GM23338 (cell line): ENCODE measurements at regions not wholly inside any gene's neighbourhood (a gene's known extent, or its start where the extent isn't known, plus 50 kb on each side); places are given as distances from the start of the nearest gene placed in this dataset.

ENCODE experiments used
- ATAC-seq: fragments of 200-7000 bp; cut with Tn5 transposase; 3 replicates; pipeline ENCODE4 v1.9.1; 2020
- DNase-seq: peaks from one replicate; pipeline ENCODE4 v3.0.0-alpha.2; 2015; ENCODE audit warnings: low spot score
- H2AFZ ChIP-seq: fragments of 200-600 bp; sonication (generic); 2 replicates; pipeline ENCODE4 v1.8.0; 2016; ENCODE audit warnings: antibody characterized with exemption, mild to moderate bottlenecking, moderate library complexity
- H3F3A ChIP-seq: fragments of 200-600 bp; sonication (generic); replicated peaks from 2 replicates; pipeline ENCODE4 v1.8.0; 2017; ENCODE audit warnings: antibody characterized with exemption, mixed run types, low read depth
- H3K27ac ChIP-seq: fragments of 200-600 bp; sonication (generic); 2 replicates; pipeline ENCODE4 v1.6.1; 2016; ENCODE audit warnings: low read depth
- H3K27me3 ChIP-seq: fragments of 200-600 bp; sonication (generic); 2 replicates; pipeline ENCODE4 v1.8.0; 2016; ENCODE audit warnings: mild to moderate bottlenecking, mixed run types, moderate library complexity; ENCODE audit not compliant: insufficient read depth
- H3K36me3 ChIP-seq: fragments of 200-600 bp; sonication (generic); 2 replicates; pipeline ENCODE4 v1.8.0; 2016; ENCODE audit warnings: mild to moderate bottlenecking; ENCODE audit not compliant: insufficient read depth
- H3K4me1 ChIP-seq: fragments of 200-600 bp; sonication (generic); 2 replicates; pipeline ENCODE4 v1.8.0; 2016; ENCODE audit warnings: mild to moderate bottlenecking, moderate library complexity; ENCODE audit not compliant: insufficient read depth
- H3K4me2 ChIP-seq: fragments of 200-600 bp; sonication (generic); 2 replicates; pipeline ENCODE4 v1.7.1; 2017; ENCODE audit warnings: mixed run types
- H3K4me3 ChIP-seq: fragments of 200-600 bp; sonication (generic); 2 replicates; pipeline ENCODE4 v1.6.1; 2016; ENCODE audit warnings: mixed run types
- H3K79me2 ChIP-seq: fragments of 200-600 bp; sonication (generic); replicated peaks from 2 replicates; pipeline ENCODE4 v1.8.0; 2017; ENCODE audit warnings: mild to moderate bottlenecking; ENCODE audit not compliant: insufficient read depth
- H3K9me2 ChIP-seq: fragments of 200-600 bp; sonication (generic); 2 replicates; pipeline ENCODE4 v1.8.0; 2017; ENCODE audit not compliant: insufficient read depth
- H4K20me1 ChIP-seq: fragments of 200-600 bp; sonication (generic); replicated peaks from 2 replicates; pipeline ENCODE4 v1.8.0; 2017; ENCODE audit warnings: mild to moderate bottlenecking; ENCODE audit not compliant: insufficient read depth
- H3K27ac Mint-ChIP-seq: 2 replicates; pipeline ENCODE4 v1.8.0; 2020; ENCODE audit warnings: inconsistent platforms, mild to moderate bottlenecking, moderate library complexity, mixed read lengths
- H3K27me3 Mint-ChIP-seq: 3 replicates; pipeline ENCODE4 v1.8.0; 2022; ENCODE audit warnings: low read depth, mild to moderate bottlenecking, moderate library complexity, mixed read lengths, inconsistent platforms; ENCODE audit not compliant: insufficient read depth, poor library complexity
- H3K36me3 Mint-ChIP-seq: 3 replicates; pipeline ENCODE4 v1.8.0; 2021; ENCODE audit warnings: low read depth, mild to moderate bottlenecking, inconsistent platforms, moderate library complexity, mixed read lengths
- H3K4me1 Mint-ChIP-seq: 3 replicates; pipeline ENCODE4 v1.8.0; 2020; ENCODE audit warnings: mild to moderate bottlenecking, inconsistent platforms, mixed read lengths
- H3K4me3 Mint-ChIP-seq: 3 replicates; pipeline ENCODE4 v1.8.0; 2021; ENCODE audit warnings: moderate library complexity, mild to moderate bottlenecking, inconsistent platforms, mixed read lengths
- H3K9me3 Mint-ChIP-seq: 3 replicates; pipeline ENCODE4 v1.8.0; 2020; ENCODE audit warnings: moderate library complexity, mild to moderate bottlenecking, inconsistent platforms, mixed read lengths
- CREB1 ChIP-seq: fragments of 250-450 bp; sonication (Bioruptor Pico); IDR thresholded peaks from 2 replicates; pipeline ENCODE4 v1.5.0; 2020; ENCODE audit warnings: low read depth, mild to moderate bottlenecking, moderate library complexity
- EZH2 ChIP-seq: fragments of 200-600 bp; sonication (generic); IDR thresholded peaks from one replicate; pipeline ENCODE4 v1.8.0; 2017; ENCODE audit warnings: antibody characterized with exemption, mild to moderate bottlenecking, low read depth; ENCODE audit not compliant: unreplicated experiment
- EZH2phosphoT487 ChIP-seq: fragments of 200-600 bp; sonication (generic); IDR thresholded peaks from one replicate; pipeline ENCODE4 v1.8.1; 2018; ENCODE audit warnings: antibody characterized with exemption; ENCODE audit not compliant: unreplicated experiment
- JUNB ChIP-seq: IDR thresholded peaks from one replicate; pipeline ENCODE4 v1.6.1; 2016; ENCODE audit warnings: antibody characterized with exemption; ENCODE audit not compliant: unreplicated experiment
- NANOG ChIP-seq: IDR thresholded peaks from 2 replicates; pipeline ENCODE4 v1.6.1; 2016; ENCODE audit warnings: antibody characterized with exemption, borderline replicate concordance
- POLR2AphosphoS5 ChIP-seq: IDR thresholded peaks from 2 replicates; pipeline ENCODE4 v1.6.1; 2016; ENCODE audit warnings: antibody characterized with exemption, low read depth
- STAT1 ChIP-seq: IDR thresholded peaks from one replicate; pipeline ENCODE4 v1.6.1; 2016; ENCODE audit warnings: antibody characterized with exemption; ENCODE audit not compliant: unreplicated experiment
- ZNF114 ChIP-seq: fragments of 250-450 bp; sonication (Bioruptor Pico); IDR thresholded peaks from 2 replicates; pipeline ENCODE4 v1.5.0; 2020; ENCODE audit warnings: mild to moderate bottlenecking, moderate library complexity
- ZNF331 ChIP-seq: fragments of 250-450 bp; sonication (Bioruptor Pico); IDR thresholded peaks from 2 replicates; pipeline ENCODE4 v1.5.0; 2020; ENCODE audit warnings: low read depth, mild to moderate bottlenecking, moderate library complexity
- ZNF462 ChIP-seq: fragments of 250-450 bp; sonication (Bioruptor Pico); IDR thresholded peaks from 2 replicates; pipeline ENCODE4 v1.5.0; 2020; ENCODE audit warnings: mild to moderate bottlenecking, moderate library complexity
- TF ChIP-seq, protein P1 (sequence below): IDR thresholded peaks from 2 replicates; pipeline ENCODE4 v1.6.1; 2016; ENCODE audit warnings: antibody characterized with exemption
- TF ChIP-seq, protein P2 (sequence below): IDR thresholded peaks from one replicate; pipeline ENCODE4 v1.6.1; 2018; ENCODE audit warnings: antibody characterized with exemption; ENCODE audit not compliant: unreplicated experiment
- TF ChIP-seq, protein P3 (sequence below), 2 experiments: fragments of 200-600 bp in 1 of 2; sonication (generic) in 1 of 2; conservative IDR thresholded peaks; 2 replicates each; pipeline versions ENCODE4 v1.5.1 to v1.6.1; 2016 to 2017; ENCODE audit warnings: antibody characterized with exemption in 2 of 2, low read depth in 2 of 2, mild to moderate bottlenecking in 2 of 2, moderate library complexity in 1 of 2

GRCh38 chr2:111246620-111247061 is 125.9 kb downstream of the BCL2L11 start:
- no peaks in the 10 kb centered on the region for H3K27me3 ChIP-seq

More at GRCh38 chr2:111246620-111247061, 125.9 kb downstream of the BCL2L11 start:
- ATAC-seq (no peak), DNase-seq (no peak)
- H3F3A ChIP-seq = no peaks in the 10 kb centered on the region
- no peak overlapping the region for H3K27ac ChIP-seq
- Mint-ChIP-seq H3K9me3 (peaks cover 9% of the 10 kb centered on the region), H3K27me3 (peaks cover 5% of the 10 kb centered on the region), H3K36me3 (peaks cover 5% of the 10 kb centered on the region), H3K4me3 (no peak overlapping the region), H3K4me1 (no peaks in the 10 kb centered on the region), H3K27ac (no peak overlapping the region)
- H3K4me1 ChIP-seq = no peaks in the 10 kb centered on the region
- H4K20me1 ChIP-seq = no peaks in the 10 kb centered on the region
- H3K79me2 ChIP-seq = no peaks in the 10 kb centered on the region
- TF ChIP-seq ZNF462 (CRISPR knock-in tag) (no peak), ZNF114 (CRISPR knock-in tag) (no peak), NANOG (no peak), JUNB (no peak), EZH2phosphoT487 (no peak), POLR2AphosphoS5 (no peak), STAT1 (no peak), EZH2 (no peak), ZNF331 (CRISPR knock-in tag) (no peak), CREB1 (CRISPR knock-in tag) (no peak)
- TF ChIP-seq, protein P1, sequence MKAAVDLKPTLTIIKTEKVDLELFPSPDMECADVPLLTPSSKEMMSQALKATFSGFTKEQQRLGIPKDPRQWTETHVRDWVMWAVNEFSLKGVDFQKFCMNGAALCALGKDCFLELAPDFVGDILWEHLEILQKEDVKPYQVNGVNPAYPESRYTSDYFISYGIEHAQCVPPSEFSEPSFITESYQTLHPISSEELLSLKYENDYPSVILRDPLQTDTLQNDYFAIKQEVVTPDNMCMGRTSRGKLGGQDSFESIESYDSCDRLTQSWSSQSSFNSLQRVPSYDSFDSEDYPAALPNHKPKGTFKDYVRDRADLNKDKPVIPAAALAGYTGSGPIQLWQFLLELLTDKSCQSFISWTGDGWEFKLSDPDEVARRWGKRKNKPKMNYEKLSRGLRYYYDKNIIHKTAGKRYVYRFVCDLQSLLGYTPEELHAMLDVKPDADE = no peak
- TF ChIP-seq, protein P2, sequence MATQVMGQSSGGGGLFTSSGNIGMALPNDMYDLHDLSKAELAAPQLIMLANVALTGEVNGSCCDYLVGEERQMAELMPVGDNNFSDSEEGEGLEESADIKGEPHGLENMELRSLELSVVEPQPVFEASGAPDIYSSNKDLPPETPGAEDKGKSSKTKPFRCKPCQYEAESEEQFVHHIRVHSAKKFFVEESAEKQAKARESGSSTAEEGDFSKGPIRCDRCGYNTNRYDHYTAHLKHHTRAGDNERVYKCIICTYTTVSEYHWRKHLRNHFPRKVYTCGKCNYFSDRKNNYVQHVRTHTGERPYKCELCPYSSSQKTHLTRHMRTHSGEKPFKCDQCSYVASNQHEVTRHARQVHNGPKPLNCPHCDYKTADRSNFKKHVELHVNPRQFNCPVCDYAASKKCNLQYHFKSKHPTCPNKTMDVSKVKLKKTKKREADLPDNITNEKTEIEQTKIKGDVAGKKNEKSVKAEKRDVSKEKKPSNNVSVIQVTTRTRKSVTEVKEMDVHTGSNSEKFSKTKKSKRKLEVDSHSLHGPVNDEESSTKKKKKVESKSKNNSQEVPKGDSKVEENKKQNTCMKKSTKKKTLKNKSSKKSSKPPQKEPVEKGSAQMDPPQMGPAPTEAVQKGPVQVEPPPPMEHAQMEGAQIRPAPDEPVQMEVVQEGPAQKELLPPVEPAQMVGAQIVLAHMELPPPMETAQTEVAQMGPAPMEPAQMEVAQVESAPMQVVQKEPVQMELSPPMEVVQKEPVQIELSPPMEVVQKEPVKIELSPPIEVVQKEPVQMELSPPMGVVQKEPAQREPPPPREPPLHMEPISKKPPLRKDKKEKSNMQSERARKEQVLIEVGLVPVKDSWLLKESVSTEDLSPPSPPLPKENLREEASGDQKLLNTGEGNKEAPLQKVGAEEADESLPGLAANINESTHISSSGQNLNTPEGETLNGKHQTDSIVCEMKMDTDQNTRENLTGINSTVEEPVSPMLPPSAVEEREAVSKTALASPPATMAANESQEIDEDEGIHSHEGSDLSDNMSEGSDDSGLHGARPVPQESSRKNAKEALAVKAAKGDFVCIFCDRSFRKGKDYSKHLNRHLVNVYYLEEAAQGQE = no peak
- TF ChIP-seq, protein P3, sequence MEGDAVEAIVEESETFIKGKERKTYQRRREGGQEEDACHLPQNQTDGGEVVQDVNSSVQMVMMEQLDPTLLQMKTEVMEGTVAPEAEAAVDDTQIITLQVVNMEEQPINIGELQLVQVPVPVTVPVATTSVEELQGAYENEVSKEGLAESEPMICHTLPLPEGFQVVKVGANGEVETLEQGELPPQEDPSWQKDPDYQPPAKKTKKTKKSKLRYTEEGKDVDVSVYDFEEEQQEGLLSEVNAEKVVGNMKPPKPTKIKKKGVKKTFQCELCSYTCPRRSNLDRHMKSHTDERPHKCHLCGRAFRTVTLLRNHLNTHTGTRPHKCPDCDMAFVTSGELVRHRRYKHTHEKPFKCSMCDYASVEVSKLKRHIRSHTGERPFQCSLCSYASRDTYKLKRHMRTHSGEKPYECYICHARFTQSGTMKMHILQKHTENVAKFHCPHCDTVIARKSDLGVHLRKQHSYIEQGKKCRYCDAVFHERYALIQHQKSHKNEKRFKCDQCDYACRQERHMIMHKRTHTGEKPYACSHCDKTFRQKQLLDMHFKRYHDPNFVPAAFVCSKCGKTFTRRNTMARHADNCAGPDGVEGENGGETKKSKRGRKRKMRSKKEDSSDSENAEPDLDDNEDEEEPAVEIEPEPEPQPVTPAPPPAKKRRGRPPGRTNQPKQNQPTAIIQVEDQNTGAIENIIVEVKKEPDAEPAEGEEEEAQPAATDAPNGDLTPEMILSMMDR (conservative IDR thresholded peaks at IDR 0.05; ENCODE audit: low read depth in 2 of 2) = no peak
- no peak overlapping the region for H3K4me2 ChIP-seq
- peaks cover 12% of the 10 kb centered on the region for H3K9me2 ChIP-seq
- no peaks in the 10 kb centered on the region for H3K36me3 ChIP-seq
- no peak overlapping the region for H3K4me3 ChIP-seq
- H2AFZ ChIP-seq = no peak overlapping the region
